Upper lobe of left lung (tissue), 6 donors: ENCODE measurements at regions not wholly inside any gene's neighbourhood (a gene's known extent, or its start where the extent isn't known, plus 50 kb on each side); places are given as distances from the start of the nearest gene placed in this dataset.
"Not testable (repeated sequence)": the region's sequence is repeated elsewhere in the genome, so short reads cannot be mapped to it uniquely, and the experiment has no call there.

Source experiments
- ATAC-seq, 2 donors: fragments of 200-7000 bp; cut with Tn5 transposase; one replicate each; pipeline ENCODE4 v1.9.1; 2022; ENCODE audit warnings: mild to moderate bottlenecking in 2 of 2, moderate library complexity in 2 of 2; ENCODE audit not compliant: low FRiP score in 2 of 2
- DNase-seq, 2 donors: peaks; one replicate each; pipeline ENCODE4 v3.0.0-alpha.2; 2019 to 2020
- H3K27ac ChIP-seq, 4 donors: fragments of 200-600 bp; sonication (generic); one replicate each; pipeline ENCODE4 v1.5.1; 2016 to 2019
- H3K27me3 ChIP-seq, 4 donors: fragments of 200-600 bp; sonication (generic); one replicate each; pipeline ENCODE4 v1.5.1; 2017 to 2019
- H3K36me3 ChIP-seq, 4 donors: fragments of 200-600 bp; sonication (generic); one replicate each; pipeline ENCODE4 v1.5.1; 2016 to 2019
- H3K4me1 ChIP-seq, 4 donors: fragments of 200-600 bp; sonication (generic); one replicate each; pipeline ENCODE4 v1.5.1; 2018 to 2019
- H3K4me3 ChIP-seq, 4 donors: fragments of 200-600 bp; sonication (generic); one replicate each; pipeline ENCODE4 v1.5.1; 2017 to 2019; ENCODE audit warnings: mild to moderate bottlenecking in 2 of 4, moderate library complexity in 1 of 4
- H3K9me3 ChIP-seq, 4 donors: fragments of 200-600 bp; sonication (generic); one replicate each; pipeline ENCODE4 v1.5.1; 2018 to 2019
- EP300 ChIP-seq, 4 donors: sonication (generic); formaldehyde crosslinking; IDR thresholded peaks; one replicate each; pipeline ENCODE4 v1.5.1; 2017; ENCODE audit warnings: antibody characterized with exemption in 4 of 4, control low read depth in 2 of 4
- POLR2A ChIP-seq, 4 donors: fragments of 450-650 bp; IDR thresholded peaks; one replicate each; pipeline ENCODE4 v1.5.1; 2016 to 2017; ENCODE audit warnings: antibody characterized with exemption in 4 of 4, mild to moderate bottlenecking in 2 of 4
- POLR2AphosphoS5 ChIP-seq, 2 donors: sonication (generic); formaldehyde crosslinking; IDR thresholded peaks; one replicate each; pipeline ENCODE4 v1.5.1; 2017; ENCODE audit warnings: antibody characterized with exemption in 2 of 2
- WGBS, 2 donors: methylation state at CpG; one replicate each; pipeline ENCODE4 v1.1.5; 2017 to 2018; 5-methylcytosine and 5-hydroxymethylcytosine counted together
- TF ChIP-seq, protein P1 (sequence below), 6 experiments: fragments of 450-650 bp in 4 of 6; fragments of 200-600 bp in 2 of 6; sonication (generic) in 2 of 6; IDR thresholded peaks; one replicate each; pipeline ENCODE4 v1.5.1; 2016 to 2019; ENCODE audit warnings: antibody characterized with exemption in 6 of 6
- donor health status: DM: no; HTN: no; CAD: no; lungs with moderate emphysema.
- donor health status: DM: no; HTN: yes; CAD: no; lungs with severe emphysema.

GRCh38 chr10:16192337-16192736 is 244.5 kb upstream of the PTER start:
- ATAC-seq = peak in 1 of 2 donors; percentile 26
- 62 to 70% methylated on average over 5 of the region's 5 CpGs for WGBS, 2 donors
- no peaks in the 10 kb centered on the region for H3K4me1 ChIP-seq
- TF ChIP-seq POLR2A (IDR thresholded peaks at IDR 0.05) = no peak
- TF ChIP-seq EP300 (IDR thresholded peaks at IDR 0.05) = no peak
- TF ChIP-seq POLR2AphosphoS5 (IDR thresholded peaks at IDR 0.05) = no peak
- TF ChIP-seq, protein P1, sequence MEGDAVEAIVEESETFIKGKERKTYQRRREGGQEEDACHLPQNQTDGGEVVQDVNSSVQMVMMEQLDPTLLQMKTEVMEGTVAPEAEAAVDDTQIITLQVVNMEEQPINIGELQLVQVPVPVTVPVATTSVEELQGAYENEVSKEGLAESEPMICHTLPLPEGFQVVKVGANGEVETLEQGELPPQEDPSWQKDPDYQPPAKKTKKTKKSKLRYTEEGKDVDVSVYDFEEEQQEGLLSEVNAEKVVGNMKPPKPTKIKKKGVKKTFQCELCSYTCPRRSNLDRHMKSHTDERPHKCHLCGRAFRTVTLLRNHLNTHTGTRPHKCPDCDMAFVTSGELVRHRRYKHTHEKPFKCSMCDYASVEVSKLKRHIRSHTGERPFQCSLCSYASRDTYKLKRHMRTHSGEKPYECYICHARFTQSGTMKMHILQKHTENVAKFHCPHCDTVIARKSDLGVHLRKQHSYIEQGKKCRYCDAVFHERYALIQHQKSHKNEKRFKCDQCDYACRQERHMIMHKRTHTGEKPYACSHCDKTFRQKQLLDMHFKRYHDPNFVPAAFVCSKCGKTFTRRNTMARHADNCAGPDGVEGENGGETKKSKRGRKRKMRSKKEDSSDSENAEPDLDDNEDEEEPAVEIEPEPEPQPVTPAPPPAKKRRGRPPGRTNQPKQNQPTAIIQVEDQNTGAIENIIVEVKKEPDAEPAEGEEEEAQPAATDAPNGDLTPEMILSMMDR (IDR thresholded peaks at IDR 0.05) = no peak
- no peaks in the 10 kb centered on the region for H3K36me3 ChIP-seq
- H3K9me3 ChIP-seq = peaks cover 0 to 2% (median 0%) of the 10 kb centered on the region in 4 donors
- H3K27ac ChIP-seq = no peak overlapping the region
- H3K4me3 ChIP-seq = no peak overlapping the region
- no peaks in the 10 kb centered on the region for H3K27me3 ChIP-seq
- DNase-seq = no peak

- TF ChIP-seq, protein P1 (IDR thresholded peaks at IDR 0.05) = no peak
- no peak for TF ChIP-seq EP300 (IDR thresholded peaks at IDR 0.05)
- no peak for TF ChIP-seq POLR2AphosphoS5 (IDR thresholded peaks at IDR 0.05)
- TF ChIP-seq POLR2A (IDR thresholded peaks at IDR 0.05) = no peak
- Histone ChIP-seq H3K9me3 (peaks cover 0 to 2% (median 0%) of the 10 kb centered on the region in 4 donors), H3K27me3 (no peaks in the 10 kb centered on the region), H3K27ac (no peak overlapping the region), H3K36me3 (no peaks in the 10 kb centered on the region), H3K4me3 (no peak overlapping the region), H3K4me1 (no peaks in the 10 kb centered on the region)
- ATAC-seq (no peak), DNase-seq (no peak)
- 81 to 88% methylated on average over 3 of the region's 3 CpGs for WGBS, 2 donors
Measured at GRCh38 chr10:16193241-16193640, 243.6 kb upstream of the PTER start.

GRCh38 chr10:16195178-16195769 is 241.5 kb upstream of the PTER start:
- Histone ChIP-seq H3K36me3 (no peaks in the 10 kb centered on the region), H3K4me3 (no peak overlapping the region), H3K9me3 (peaks cover 0 to 2% (median 0%) of the 10 kb centered on the region in 4 donors), H3K27me3 (no peaks in the 10 kb centered on the region), H3K4me1 (no peaks in the 10 kb centered on the region), H3K27ac (no peak overlapping the region)
- DNase-seq (no peak), ATAC-seq (no peak)
- TF ChIP-seq EP300 (IDR thresholded peaks at IDR 0.05) = no peak
- TF ChIP-seq POLR2A (IDR thresholded peaks at IDR 0.05) = no peak
- TF ChIP-seq POLR2AphosphoS5 (IDR thresholded peaks at IDR 0.05) = no peak
- TF ChIP-seq, protein P1 (IDR thresholded peaks at IDR 0.05) = no peak
- WGBS, 2 donors = 44 to 50% methylated on average over 1 of the region's 1 CpG

DNA sequence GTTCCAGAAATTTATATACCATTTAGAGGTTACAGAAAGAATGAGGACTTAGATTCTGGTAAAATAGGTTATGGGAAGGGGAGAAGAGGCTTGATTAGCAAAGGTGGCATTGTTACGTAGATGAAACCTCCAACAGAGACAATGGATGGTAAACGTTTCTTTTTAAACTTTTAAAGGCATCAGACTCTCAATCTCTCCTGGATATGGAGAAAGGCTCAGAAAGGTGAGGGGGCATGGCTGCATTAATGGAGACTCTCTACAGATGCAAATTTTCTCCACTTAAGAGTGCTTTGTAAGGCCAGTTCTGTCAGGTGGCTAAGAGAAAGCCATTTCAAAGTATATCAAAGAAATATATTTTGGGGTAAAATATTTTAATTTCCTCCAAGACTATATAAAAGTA is 240.9 kb upstream of the PTER start:
- Histone ChIP-seq H3K4me1 (no peaks in the 10 kb centered on the region), H3K36me3 (no peaks in the 10 kb centered on the region), H3K27me3 (no peaks in the 10 kb centered on the region), H3K9me3 (peaks cover 0 to 2% (median 0%) of the 10 kb centered on the region in 4 donors), H3K4me3 (no peak overlapping the region), H3K27ac (no peak overlapping the region)
- no peak for ATAC-seq
- 49 to 59% methylated on average over 2 of the region's 2 CpGs for WGBS, 2 donors
- no peak for DNase-seq
- TF ChIP-seq POLR2A (IDR thresholded peaks at IDR 0.05) (no peak), POLR2AphosphoS5 (IDR thresholded peaks at IDR 0.05) (no peak), EP300 (IDR thresholded peaks at IDR 0.05) (no peak)
- TF ChIP-seq, protein P1 (IDR thresholded peaks at IDR 0.05) = no peak

DNA sequence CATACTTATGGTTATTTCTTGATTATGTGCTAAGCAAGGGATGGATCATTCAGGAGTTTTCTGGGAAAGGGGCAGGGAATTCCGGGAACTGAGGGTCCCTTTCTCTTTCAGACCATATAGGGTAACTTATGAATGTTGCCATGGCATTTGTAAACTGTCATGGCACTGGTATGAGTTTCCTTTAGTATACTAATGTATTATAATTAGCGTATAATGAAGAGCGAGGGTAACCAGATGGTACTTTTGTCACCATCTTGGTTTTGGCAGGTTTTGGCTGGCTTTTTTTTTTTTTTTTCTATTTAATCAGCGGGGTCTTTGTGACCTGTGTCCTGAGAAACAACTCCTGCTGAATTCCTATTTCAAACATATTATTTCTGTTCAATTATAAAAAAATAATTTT is 237.6 kb upstream of the PTER start:
- H3K9me3 ChIP-seq = peaks cover 0 to 2% (median 0%) of the 10 kb centered on the region in 4 donors
- no peaks in the 10 kb centered on the region for H3K36me3 ChIP-seq
- H3K4me3 ChIP-seq = no peak overlapping the region
- H3K27ac ChIP-seq = no peak overlapping the region
- no peak for TF ChIP-seq POLR2AphosphoS5 (IDR thresholded peaks at IDR 0.05)
- TF ChIP-seq, protein P1 (IDR thresholded peaks at IDR 0.05) = no peak
- TF ChIP-seq EP300 (IDR thresholded peaks at IDR 0.05) = no peak
- TF ChIP-seq POLR2A (IDR thresholded peaks at IDR 0.05) = no peak
- no peak for ATAC-seq
- H3K4me1 ChIP-seq = no peaks in the 10 kb centered on the region
- 88 to 89% methylated on average over 4 of the region's 4 CpGs for WGBS, 2 donors
- no peak for DNase-seq
- no peaks in the 10 kb centered on the region for H3K27me3 ChIP-seq

- H3K27me3 ChIP-seq, H3K4me1 ChIP-seq, DNase-seq, H3K4me3 ChIP-seq, H3K27ac ChIP-seq, H3K36me3 ChIP-seq, ATAC-seq: not testable (repeated sequence)
- peaks cover 8 to 20% (median 10%) of the 10 kb centered on the region in 4 donors for H3K9me3 ChIP-seq
- 85 to 100% methylated on average over 1 of the region's 1 CpG for WGBS, 2 donors
Measured at GRCh38 chr10:16223618-16224017, 213.2 kb upstream of the PTER start.
